GM23338 (cell line): ENCODE measurements at regions not wholly inside any gene's neighbourhood (a gene's known extent, or its start where the extent isn't known, plus 50 kb on each side); places are given as distances from the start of the nearest gene placed in this dataset.

Source experiments
- ATAC-seq: fragments of 200-7000 bp; cut with Tn5 transposase; 3 replicates; pipeline ENCODE4 v1.9.1; 2020
- DNase-seq: peaks from one replicate; pipeline ENCODE4 v3.0.0-alpha.2; 2015; ENCODE audit warnings: low spot score
- H2AFZ ChIP-seq: fragments of 200-600 bp; sonication (generic); 2 replicates; pipeline ENCODE4 v1.8.0; 2016; ENCODE audit warnings: antibody characterized with exemption, mild to moderate bottlenecking, moderate library complexity
- H3F3A ChIP-seq: fragments of 200-600 bp; sonication (generic); replicated peaks from 2 replicates; pipeline ENCODE4 v1.8.0; 2017; ENCODE audit warnings: antibody characterized with exemption, mixed run types, low read depth
- H3K27ac ChIP-seq: fragments of 200-600 bp; sonication (generic); 2 replicates; pipeline ENCODE4 v1.6.1; 2016; ENCODE audit warnings: low read depth
- H3K27me3 ChIP-seq: fragments of 200-600 bp; sonication (generic); 2 replicates; pipeline ENCODE4 v1.8.0; 2016; ENCODE audit warnings: mild to moderate bottlenecking, mixed run types, moderate library complexity; ENCODE audit not compliant: insufficient read depth
- H3K36me3 ChIP-seq: fragments of 200-600 bp; sonication (generic); 2 replicates; pipeline ENCODE4 v1.8.0; 2016; ENCODE audit warnings: mild to moderate bottlenecking; ENCODE audit not compliant: insufficient read depth
- H3K4me1 ChIP-seq: fragments of 200-600 bp; sonication (generic); 2 replicates; pipeline ENCODE4 v1.8.0; 2016; ENCODE audit warnings: mild to moderate bottlenecking, moderate library complexity; ENCODE audit not compliant: insufficient read depth
- H3K4me2 ChIP-seq: fragments of 200-600 bp; sonication (generic); 2 replicates; pipeline ENCODE4 v1.7.1; 2017; ENCODE audit warnings: mixed run types
- H3K4me3 ChIP-seq: fragments of 200-600 bp; sonication (generic); 2 replicates; pipeline ENCODE4 v1.6.1; 2016; ENCODE audit warnings: mixed run types
- H3K79me2 ChIP-seq: fragments of 200-600 bp; sonication (generic); replicated peaks from 2 replicates; pipeline ENCODE4 v1.8.0; 2017; ENCODE audit warnings: mild to moderate bottlenecking; ENCODE audit not compliant: insufficient read depth
- H3K9me2 ChIP-seq: fragments of 200-600 bp; sonication (generic); 2 replicates; pipeline ENCODE4 v1.8.0; 2017; ENCODE audit not compliant: insufficient read depth
- H4K20me1 ChIP-seq: fragments of 200-600 bp; sonication (generic); replicated peaks from 2 replicates; pipeline ENCODE4 v1.8.0; 2017; ENCODE audit warnings: mild to moderate bottlenecking; ENCODE audit not compliant: insufficient read depth
- H3K27ac Mint-ChIP-seq: 2 replicates; pipeline ENCODE4 v1.8.0; 2020; ENCODE audit warnings: inconsistent platforms, mild to moderate bottlenecking, moderate library complexity, mixed read lengths
- H3K27me3 Mint-ChIP-seq: 3 replicates; pipeline ENCODE4 v1.8.0; 2022; ENCODE audit warnings: low read depth, mild to moderate bottlenecking, moderate library complexity, mixed read lengths, inconsistent platforms; ENCODE audit not compliant: insufficient read depth, poor library complexity
- H3K36me3 Mint-ChIP-seq: 3 replicates; pipeline ENCODE4 v1.8.0; 2021; ENCODE audit warnings: low read depth, mild to moderate bottlenecking, inconsistent platforms, moderate library complexity, mixed read lengths
- H3K4me1 Mint-ChIP-seq: 3 replicates; pipeline ENCODE4 v1.8.0; 2020; ENCODE audit warnings: mild to moderate bottlenecking, inconsistent platforms, mixed read lengths
- H3K4me3 Mint-ChIP-seq: 3 replicates; pipeline ENCODE4 v1.8.0; 2021; ENCODE audit warnings: moderate library complexity, mild to moderate bottlenecking, inconsistent platforms, mixed read lengths
- H3K9me3 Mint-ChIP-seq: 3 replicates; pipeline ENCODE4 v1.8.0; 2020; ENCODE audit warnings: moderate library complexity, mild to moderate bottlenecking, inconsistent platforms, mixed read lengths
- CREB1 ChIP-seq: fragments of 250-450 bp; sonication (Bioruptor Pico); IDR thresholded peaks from 2 replicates; pipeline ENCODE4 v1.5.0; 2020; ENCODE audit warnings: low read depth, mild to moderate bottlenecking, moderate library complexity
- CTCF ChIP-seq, 2 experiments: fragments of 200-600 bp in 1 of 2; sonication (generic) in 1 of 2; conservative IDR thresholded peaks; 2 replicates each; pipeline versions ENCODE4 v1.5.1 to v1.6.1; 2016 to 2017; ENCODE audit warnings: antibody characterized with exemption in 2 of 2, low read depth in 2 of 2, mild to moderate bottlenecking in 2 of 2, moderate library complexity in 1 of 2
- EZH2 ChIP-seq: fragments of 200-600 bp; sonication (generic); IDR thresholded peaks from one replicate; pipeline ENCODE4 v1.8.0; 2017; ENCODE audit warnings: antibody characterized with exemption, mild to moderate bottlenecking, low read depth; ENCODE audit not compliant: unreplicated experiment
- EZH2phosphoT487 ChIP-seq: fragments of 200-600 bp; sonication (generic); IDR thresholded peaks from one replicate; pipeline ENCODE4 v1.8.1; 2018; ENCODE audit warnings: antibody characterized with exemption; ENCODE audit not compliant: unreplicated experiment
- JUNB ChIP-seq: IDR thresholded peaks from one replicate; pipeline ENCODE4 v1.6.1; 2016; ENCODE audit warnings: antibody characterized with exemption; ENCODE audit not compliant: unreplicated experiment
- NANOG ChIP-seq: IDR thresholded peaks from 2 replicates; pipeline ENCODE4 v1.6.1; 2016; ENCODE audit warnings: antibody characterized with exemption, borderline replicate concordance
- ZNF462 ChIP-seq: fragments of 250-450 bp; sonication (Bioruptor Pico); IDR thresholded peaks from 2 replicates; pipeline ENCODE4 v1.5.0; 2020; ENCODE audit warnings: mild to moderate bottlenecking, moderate library complexity

- Mint-ChIP-seq H3K4me1 (peaks cover 2% of the 10 kb centered on the region; the same call in 1 of the 3 replicates), H3K27me3 (peaks cover under 1% of the 10 kb centered on the region), H3K9me3 (no peaks in the 10 kb centered on the region), H3K4me3 (no peak overlapping the region), H3K27ac (no peak overlapping the region), H3K36me3 (no peaks in the 10 kb centered on the region)
- H3K4me1 ChIP-seq = no peaks in the 10 kb centered on the region
- H2AFZ ChIP-seq = no peak overlapping the region
- H3K36me3 ChIP-seq = no peaks in the 10 kb centered on the region
- ATAC-seq (no peak), DNase-seq (no peak)
- no peaks in the 10 kb centered on the region for H3K27me3 ChIP-seq
- no peak overlapping the region for H3K27ac ChIP-seq
- no peak overlapping the region for H3K4me3 ChIP-seq
- TF ChIP-seq CREB1 (CRISPR knock-in tag) (no peak), CTCF (conservative IDR thresholded peaks at IDR 0.05; ENCODE audit: low read depth in 2 of 2) (no peak), JUNB (no peak), EZH2phosphoT487 (no peak), EZH2 (no peak)
- H3K79me2 ChIP-seq = no peaks in the 10 kb centered on the region
- no peaks in the 10 kb centered on the region for H3F3A ChIP-seq
- no peaks in the 10 kb centered on the region for H4K20me1 ChIP-seq
- no peak overlapping the region for H3K4me2 ChIP-seq
- peaks cover 9% of the 10 kb centered on the region; the same call in 1 of the 2 replicates for H3K9me2 ChIP-seq
These were observed 107.3 kb downstream of the MINAR1 start for GRCh38 chr15:79539401-79539800.

GRCh38 chr15:79540551-79540950, 108.4 kb downstream of the MINAR1 start:
- Mint-ChIP-seq H3K4me1 (peaks cover 5% of the 10 kb centered on the region; the same call in 1 of the 3 replicates), H3K9me3 (no peaks in the 10 kb centered on the region), H3K27ac (no peak overlapping the region), H3K27me3 (no peaks in the 10 kb centered on the region), H3K36me3 (no peaks in the 10 kb centered on the region), H3K4me3 (no peak overlapping the region)
- no peak for TF ChIP-seq ZNF462 (CRISPR knock-in tag)
- no peak for TF ChIP-seq NANOG
- TF ChIP-seq CTCF (conservative IDR thresholded peaks at IDR 0.05; ENCODE audit: low read depth in 2 of 2) = peak; percentile 11 to 39; a peak in 2 of 4 replicates
- ATAC-seq = peak; percentile 68
- H3K36me3 ChIP-seq = no peaks in the 10 kb centered on the region
- H3K4me2 ChIP-seq = no peak overlapping the region
- H3K79me2 ChIP-seq = no peaks in the 10 kb centered on the region
- no peak overlapping the region for H3K4me3 ChIP-seq
- H3F3A ChIP-seq = no peaks in the 10 kb centered on the region
- no peaks in the 10 kb centered on the region for H4K20me1 ChIP-seq
- DNase-seq = peak; percentile 47
- no peak overlapping the region for H3K27ac ChIP-seq
- H2AFZ ChIP-seq = no peak overlapping the region
- no peaks in the 10 kb centered on the region for H3K27me3 ChIP-seq
- H3K4me1 ChIP-seq = no peaks in the 10 kb centered on the region
- peaks cover 9% of the 10 kb centered on the region; the same call in 1 of the 2 replicates for H3K9me2 ChIP-seq
